ENCODE measurements at regions not wholly inside any gene's neighbourhood (a gene's known extent, or its start where the extent isn't known, plus 50 kb on each side); places are given as distances from the start of the nearest gene placed in this dataset.
A peak's percentile ranks its signal among the peaks of the same experiment; 100 is the strongest.

GRCh38 chr4:123304151-123304964, 92.2 kb upstream of the SPRY1 start:
- Histone ChIP-seq H3K4me1 (ENCODE audit: control insufficient read depth, insufficient read depth, low read depth, low read length) (no peaks in the 10 kb centered on the region), H2AK5ac (ENCODE audit: low read length, severe bottlenecking) (no peak overlapping the region), H2BK5ac (ENCODE audit: low read depth, low read length, poor library complexity, severe bottlenecking) (no peak overlapping the region), H3K18ac (ENCODE audit: low read depth in 1 of 2, low read length in 2 of 2) (no peak overlapping the region), H4K91ac (ENCODE audit: low read length) (peak overlapping the region; percentile 65), H3K4me3 (ENCODE audit: insufficient read depth in 1 of 2, low read depth in 1 of 2, low read length in 2 of 2) (peak overlapping the region in 1 of 2 experiments; percentile 26), H2BK120ac (ENCODE audit: low read depth, low read length) (no peak overlapping the region), H3K36me3 (ENCODE audit: control insufficient read depth in 1 of 2, insufficient read depth in 2 of 2, low read depth in 1 of 2, low read length in 2 of 2) (peaks cover 0 to 3% of the 10 kb centered on the region in 2 experiments), H3K14ac (ENCODE audit: low read length in 2 of 2) (no peak overlapping the region), H3K27ac (ENCODE audit: low read length, poor library complexity, severe bottlenecking) (no peak overlapping the region), H3K9me3 (ENCODE audit: control insufficient read depth, low read length) (no peaks in the 10 kb centered on the region), H3K79me1 (replicated peaks; ENCODE audit: low read length, poor library complexity, severe bottlenecking) (peaks cover 1% of the 10 kb centered on the region), H3K4me2 (ENCODE audit: low read length, poor library complexity, severe bottlenecking) (no peak overlapping the region), H2AFZ (ENCODE audit: low read depth, low read length) (no peak overlapping the region), H4K8ac (ENCODE audit: low read length) (no peak overlapping the region), H3K27me3 (ENCODE audit: control insufficient read depth in 1 of 2, insufficient read depth in 1 of 2, low read length in 2 of 2) (no peaks in the 10 kb centered on the region), H3K9ac (ENCODE audit: low read length) (no peak overlapping the region), H3K4ac (ENCODE audit: low read depth in 1 of 2, low read length in 2 of 2) (no peak overlapping the region), H2BK12ac (ENCODE audit: low read length in 2 of 2) (peak overlapping the region in 1 of 2 experiments; percentile 28), H2BK15ac (ENCODE audit: low read depth, poor library complexity, severe bottlenecking) (no peak overlapping the region), H3K23ac (ENCODE audit: low read length in 2 of 2) (no peak overlapping the region)
- DNase-seq, result no peak
- WGBS, result 81% methylated on average over 17 of the region's 17 CpGs

DNA sequence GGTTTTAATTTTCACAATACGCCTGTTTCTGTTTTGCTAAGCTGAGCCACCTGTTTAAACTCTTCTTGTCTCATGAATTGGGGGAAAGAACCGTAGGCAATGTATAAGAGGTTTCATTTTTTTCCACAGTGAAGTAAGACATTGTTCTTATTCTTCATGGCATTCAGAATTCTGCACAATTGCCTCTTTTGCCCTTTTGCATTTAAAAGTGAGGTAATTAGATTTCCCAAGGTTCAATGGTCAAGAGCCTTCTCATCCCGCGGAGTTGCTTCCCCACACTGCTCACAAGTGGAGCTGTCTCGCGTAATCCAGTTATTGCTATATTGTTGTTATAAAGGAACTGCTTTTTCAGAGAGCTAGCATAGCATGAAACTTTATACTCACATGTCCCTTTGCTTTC, 90.9 kb upstream of the SPRY1 start:
- Histone ChIP-seq H3K18ac (ENCODE audit: low read depth in 1 of 2, low read length in 2 of 2) (no peak overlapping the region), H2BK15ac (ENCODE audit: low read depth, poor library complexity, severe bottlenecking) (no peak overlapping the region), H4K91ac (ENCODE audit: low read length) (no peak overlapping the region), H2AFZ (ENCODE audit: low read depth, low read length) (no peak overlapping the region), H2AK5ac (ENCODE audit: low read length, severe bottlenecking) (no peak overlapping the region), H3K4me1 (ENCODE audit: control insufficient read depth, insufficient read depth, low read depth, low read length) (no peaks in the 10 kb centered on the region), H2BK12ac (ENCODE audit: low read length in 2 of 2) (no peak overlapping the region), H4K8ac (ENCODE audit: low read length) (no peak overlapping the region), H3K23ac (ENCODE audit: low read length in 2 of 2) (no peak overlapping the region), H3K27ac (ENCODE audit: low read length, poor library complexity, severe bottlenecking) (no peak overlapping the region), H3K9ac (ENCODE audit: low read length) (no peak overlapping the region), H3K14ac (ENCODE audit: low read length in 2 of 2) (no peak overlapping the region), H3K36me3 (ENCODE audit: control insufficient read depth in 1 of 2, insufficient read depth in 2 of 2, low read depth in 1 of 2, low read length in 2 of 2) (peaks cover 0 to 3% of the 10 kb centered on the region in 2 experiments), H3K27me3 (ENCODE audit: control insufficient read depth in 1 of 2, insufficient read depth in 1 of 2, low read length in 2 of 2) (no peaks in the 10 kb centered on the region), H3K79me1 (replicated peaks; ENCODE audit: low read length, poor library complexity, severe bottlenecking) (peaks cover 1% of the 10 kb centered on the region), H3K4ac (ENCODE audit: low read depth in 1 of 2, low read length in 2 of 2) (no peak overlapping the region), H2BK120ac (ENCODE audit: low read depth, low read length) (no peak overlapping the region), H3K4me3 (ENCODE audit: insufficient read depth in 1 of 2, low read depth in 1 of 2, low read length in 2 of 2) (no peak overlapping the region), H3K9me3 (ENCODE audit: control insufficient read depth, low read length) (no peaks in the 10 kb centered on the region), H3K4me2 (ENCODE audit: low read length, poor library complexity, severe bottlenecking) (no peak overlapping the region), H2BK5ac (ENCODE audit: low read depth, low read length, poor library complexity, severe bottlenecking) (no peak overlapping the region)
- DNase-seq, result no peak
- 100% methylated on average over 2 of the region's 6 CpGs for WGBS

DNA sequence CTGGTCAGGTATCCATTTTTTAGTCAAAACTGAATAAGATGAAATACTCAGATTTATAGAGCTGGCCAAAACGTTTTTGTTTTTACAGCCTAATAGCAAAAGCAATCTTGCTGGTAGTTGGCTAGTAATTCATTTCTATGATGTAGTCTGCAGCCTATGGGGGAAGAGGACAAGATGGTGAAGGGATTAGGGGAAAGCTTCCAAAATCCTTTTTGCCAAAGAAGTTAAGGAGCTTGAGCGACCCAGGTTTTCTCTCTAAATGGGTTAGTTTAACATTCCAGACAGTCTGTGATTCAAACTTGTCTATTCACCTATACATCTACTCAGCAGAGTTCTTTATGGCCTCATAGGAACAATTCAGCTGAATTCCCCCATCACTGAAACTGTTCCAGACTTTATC, 89.8 kb upstream of the SPRY1 start:
- Histone ChIP-seq H3K4me3 (ENCODE audit: insufficient read depth in 1 of 2, low read depth in 1 of 2, low read length in 2 of 2) (no peak overlapping the region), H4K91ac (ENCODE audit: low read length) (no peak overlapping the region), H2BK120ac (ENCODE audit: low read depth, low read length) (no peak overlapping the region), H3K9me3 (ENCODE audit: control insufficient read depth, low read length) (no peaks in the 10 kb centered on the region), H3K23ac (ENCODE audit: low read length in 2 of 2) (no peak overlapping the region), H3K79me1 (replicated peaks; ENCODE audit: low read length, poor library complexity, severe bottlenecking) (peaks cover 1% of the 10 kb centered on the region), H3K4me1 (ENCODE audit: control insufficient read depth, insufficient read depth, low read depth, low read length) (no peaks in the 10 kb centered on the region), H4K8ac (ENCODE audit: low read length) (no peak overlapping the region), H3K27me3 (ENCODE audit: control insufficient read depth in 1 of 2, insufficient read depth in 1 of 2, low read length in 2 of 2) (no peaks in the 10 kb centered on the region), H3K4ac (ENCODE audit: low read depth in 1 of 2, low read length in 2 of 2) (no peak overlapping the region), H3K4me2 (ENCODE audit: low read length, poor library complexity, severe bottlenecking) (no peak overlapping the region), H2BK5ac (ENCODE audit: low read depth, low read length, poor library complexity, severe bottlenecking) (no peak overlapping the region), H2BK12ac (ENCODE audit: low read length in 2 of 2) (no peak overlapping the region), H2AK5ac (ENCODE audit: low read length, severe bottlenecking) (no peak overlapping the region), H3K9ac (ENCODE audit: low read length) (no peak overlapping the region), H3K27ac (ENCODE audit: low read length, poor library complexity, severe bottlenecking) (no peak overlapping the region), H3K18ac (ENCODE audit: low read depth in 1 of 2, low read length in 2 of 2) (no peak overlapping the region), H3K14ac (ENCODE audit: low read length in 2 of 2) (no peak overlapping the region), H2AFZ (ENCODE audit: low read depth, low read length) (no peak overlapping the region), H2BK15ac (ENCODE audit: low read depth, poor library complexity, severe bottlenecking) (no peak overlapping the region), H3K36me3 (ENCODE audit: control insufficient read depth in 1 of 2, insufficient read depth in 2 of 2, low read depth in 1 of 2, low read length in 2 of 2) (peaks cover 0 to 3% of the 10 kb centered on the region in 2 experiments)
- no peak for DNase-seq
- 98% methylated on average over 2 of the region's 2 CpGs for WGBS

- no peak for DNase-seq
- H3K18ac ChIP-seq (ENCODE audit: low read depth in 1 of 2, low read length in 2 of 2), result no peak overlapping the region
- no peak overlapping the region for H3K23ac ChIP-seq (ENCODE audit: low read length in 2 of 2)
- no peak overlapping the region for H2AFZ ChIP-seq (ENCODE audit: low read depth, low read length)
- H3K27me3 ChIP-seq (ENCODE audit: control insufficient read depth in 1 of 2, insufficient read depth in 1 of 2, low read length in 2 of 2), result no peaks in the 10 kb centered on the region
- no peak overlapping the region for H4K8ac ChIP-seq (ENCODE audit: low read length)
- no peak overlapping the region for H4K91ac ChIP-seq (ENCODE audit: low read length)
- no peak overlapping the region for H2BK5ac ChIP-seq (ENCODE audit: low read depth, low read length, poor library complexity, severe bottlenecking)
- no peak overlapping the region for H2BK15ac ChIP-seq (ENCODE audit: low read depth, poor library complexity, severe bottlenecking)
- no peak overlapping the region for H2BK120ac ChIP-seq (ENCODE audit: low read depth, low read length)
- H3K36me3 ChIP-seq (ENCODE audit: control insufficient read depth in 1 of 2, insufficient read depth in 2 of 2, low read depth in 1 of 2, low read length in 2 of 2), result peaks cover 0 to 3% of the 10 kb centered on the region in 2 experiments
- H3K4me3 ChIP-seq (ENCODE audit: insufficient read depth in 1 of 2, low read depth in 1 of 2, low read length in 2 of 2), result no peak overlapping the region
- H2BK12ac ChIP-seq (ENCODE audit: low read length in 2 of 2), result no peak overlapping the region
- no peak overlapping the region for H3K27ac ChIP-seq (ENCODE audit: low read length, poor library complexity, severe bottlenecking)
- WGBS, result no CpG with 5 or more reads among the region's 1 CpG
- H3K4ac ChIP-seq (ENCODE audit: low read depth in 1 of 2, low read length in 2 of 2), result no peak overlapping the region
- H3K9me3 ChIP-seq (ENCODE audit: control insufficient read depth, low read length), result no peaks in the 10 kb centered on the region
- no peak overlapping the region for H3K14ac ChIP-seq (ENCODE audit: low read length in 2 of 2)
- H3K79me1 ChIP-seq (replicated peaks; ENCODE audit: low read length, poor library complexity, severe bottlenecking), result no peaks in the 10 kb centered on the region
- H2AK5ac ChIP-seq (ENCODE audit: low read length, severe bottlenecking), result no peak overlapping the region
- no peak overlapping the region for H3K9ac ChIP-seq (ENCODE audit: low read length)
- H3K4me1 ChIP-seq (ENCODE audit: control insufficient read depth, insufficient read depth, low read depth, low read length), result no peaks in the 10 kb centered on the region
- no peak overlapping the region for H3K4me2 ChIP-seq (ENCODE audit: low read length, poor library complexity, severe bottlenecking)
These were observed 87.9 kb upstream of the SPRY1 start for GRCh38 chr4:123308667-123309066.
